IMR-90 (cell line): ENCODE measurements at regions not wholly inside any gene's neighbourhood (a gene's known extent, or its start where the extent isn't known, plus 50 kb on each side); places are given as distances from the start of the nearest gene placed in this dataset.

ENCODE experiments used
- BHLHE40 ChIP-seq: fragments of 150-350 bp; IDR thresholded peaks from 2 replicates; pipeline ENCODE4 v1.6.1; 2016; ENCODE audit warnings: mild to moderate bottlenecking, low read depth, low read length
- CEBPB ChIP-seq: IDR thresholded peaks from 2 replicates; pipeline ENCODE4 v1.6.1; 2012; ENCODE audit warnings: low read depth, low read length, improper control_type of control experiment
- ELK1 ChIP-seq: fragments of 150-350 bp; IDR thresholded peaks from 2 replicates; pipeline ENCODE4 v1.6.1; 2016; ENCODE audit warnings: low read depth, mild to moderate bottlenecking, low read length, moderate library complexity, borderline replicate concordance
- FOS ChIP-seq: fragments of 150-350 bp; IDR thresholded peaks from 2 replicates; pipeline ENCODE4 v1.6.1; 2016; ENCODE audit warnings: low read depth, low read length
- MAFK ChIP-seq: IDR thresholded peaks from 2 replicates; pipeline ENCODE4 v1.6.1; 2012; ENCODE audit warnings: low read depth, low read length, improper control_type of control experiment
- MAZ ChIP-seq: IDR thresholded peaks from 2 replicates; pipeline ENCODE4 v1.6.1; 2012; ENCODE audit warnings: low read depth, mild to moderate bottlenecking, low read length, improper control_type of control experiment, moderate library complexity, borderline replicate concordance
- MXI1 ChIP-seq: IDR thresholded peaks from 2 replicates; pipeline ENCODE4 v1.6.1; 2012; ENCODE audit warnings: low read depth, mild to moderate bottlenecking, low read length, moderate library complexity, borderline replicate concordance
- NFE2L2 ChIP-seq: fragments of 150-350 bp; IDR thresholded peaks from 2 replicates; pipeline ENCODE4 v1.6.1; 2016; ENCODE audit warnings: low read depth, mild to moderate bottlenecking, low read length
- POLR2A ChIP-seq: IDR thresholded peaks from 2 replicates; pipeline ENCODE4 v1.6.1; 2012; ENCODE audit warnings: mild to moderate bottlenecking, low read depth, low read length
- RCOR1 ChIP-seq: IDR thresholded peaks from 2 replicates; pipeline ENCODE4 v1.6.1; 2012; ENCODE audit warnings: mild to moderate bottlenecking, low read length, improper control_type of control experiment; ENCODE audit not compliant: insufficient replicate concordance
- RFX5 ChIP-seq: IDR thresholded peaks from 2 replicates; pipeline ENCODE4 v1.8.0; 2012; ENCODE audit warnings: low read depth, mild to moderate bottlenecking, low read length, moderate library complexity
- SMC3 ChIP-seq: fragments of 150-350 bp; IDR thresholded peaks from 2 replicates; pipeline ENCODE4 v1.6.1; 2016; ENCODE audit warnings: low read depth, mild to moderate bottlenecking, antibody characterized with exemption, low read length, moderate library complexity
- TF ChIP-seq, protein P1 (sequence below): conservative IDR thresholded peaks from 2 replicates; pipeline ENCODE4 v1.5.1; 2012; ENCODE audit warnings: mild to moderate bottlenecking, low read depth, low read length, improper control_type of control experiment
- TF ChIP-seq, protein P2 (sequence below): fragments of 150-350 bp; IDR thresholded peaks from 2 replicates; pipeline ENCODE4 v1.6.1; 2017; ENCODE audit warnings: mild to moderate bottlenecking, antibody characterized with exemption, low read length, low read depth

GRCh38 chr2:122741403-122741802 is 986.0 kb downstream of the TSN start:
- no peak for TF ChIP-seq FOS
- no peak for TF ChIP-seq RFX5
- TF ChIP-seq POLR2A = no peak
- TF ChIP-seq, protein P1, sequence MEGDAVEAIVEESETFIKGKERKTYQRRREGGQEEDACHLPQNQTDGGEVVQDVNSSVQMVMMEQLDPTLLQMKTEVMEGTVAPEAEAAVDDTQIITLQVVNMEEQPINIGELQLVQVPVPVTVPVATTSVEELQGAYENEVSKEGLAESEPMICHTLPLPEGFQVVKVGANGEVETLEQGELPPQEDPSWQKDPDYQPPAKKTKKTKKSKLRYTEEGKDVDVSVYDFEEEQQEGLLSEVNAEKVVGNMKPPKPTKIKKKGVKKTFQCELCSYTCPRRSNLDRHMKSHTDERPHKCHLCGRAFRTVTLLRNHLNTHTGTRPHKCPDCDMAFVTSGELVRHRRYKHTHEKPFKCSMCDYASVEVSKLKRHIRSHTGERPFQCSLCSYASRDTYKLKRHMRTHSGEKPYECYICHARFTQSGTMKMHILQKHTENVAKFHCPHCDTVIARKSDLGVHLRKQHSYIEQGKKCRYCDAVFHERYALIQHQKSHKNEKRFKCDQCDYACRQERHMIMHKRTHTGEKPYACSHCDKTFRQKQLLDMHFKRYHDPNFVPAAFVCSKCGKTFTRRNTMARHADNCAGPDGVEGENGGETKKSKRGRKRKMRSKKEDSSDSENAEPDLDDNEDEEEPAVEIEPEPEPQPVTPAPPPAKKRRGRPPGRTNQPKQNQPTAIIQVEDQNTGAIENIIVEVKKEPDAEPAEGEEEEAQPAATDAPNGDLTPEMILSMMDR = no peak
- TF ChIP-seq MAZ = no peak
- no peak for TF ChIP-seq SMC3
- TF ChIP-seq, protein P2, sequence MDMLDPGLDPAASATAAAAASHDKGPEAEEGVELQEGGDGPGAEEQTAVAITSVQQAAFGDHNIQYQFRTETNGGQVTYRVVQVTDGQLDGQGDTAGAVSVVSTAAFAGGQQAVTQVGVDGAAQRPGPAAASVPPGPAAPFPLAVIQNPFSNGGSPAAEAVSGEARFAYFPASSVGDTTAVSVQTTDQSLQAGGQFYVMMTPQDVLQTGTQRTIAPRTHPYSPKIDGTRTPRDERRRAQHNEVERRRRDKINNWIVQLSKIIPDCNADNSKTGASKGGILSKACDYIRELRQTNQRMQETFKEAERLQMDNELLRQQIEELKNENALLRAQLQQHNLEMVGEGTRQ = no peak
- no peak for TF ChIP-seq CEBPB
- no peak for TF ChIP-seq NFE2L2
- no peak for TF ChIP-seq BHLHE40
- no peak for TF ChIP-seq ELK1
- TF ChIP-seq RCOR1 = no peak
- no peak for TF ChIP-seq MAFK
- no peak for TF ChIP-seq MXI1
